CD14-positive monocyte (primary cell): ENCODE measurements at regions not wholly inside any gene's neighbourhood (a gene's known extent, or its start where the extent isn't known, plus 50 kb on each side); places are given as distances from the start of the nearest gene placed in this dataset.

Source experiments
- DNase-seq, 3 donors: peaks; one replicate each; pipeline ENCODE4 v3.0.0-alpha.2; 2011 to 2022
- H2AFZ ChIP-seq: 2 replicates; pipeline ENCODE4 v1.6.0; 2012; ENCODE audit warnings: mild to moderate bottlenecking, low read depth, low read length, inconsistent platforms; ENCODE audit not compliant: insufficient read depth, poor library complexity, severe bottlenecking
- H3K27ac ChIP-seq, 2 donors: 1 replicate in 1 of 2; 2 replicates in 1 of 2; pipeline ENCODE4 v1.5.1; 2012 to 2013; ENCODE audit warnings: low read length in 2 of 2, control low read depth in 1 of 2, inconsistent platforms in 1 of 2, low read depth in 1 of 2, mild to moderate bottlenecking in 1 of 2
- H3K27me3 ChIP-seq, 2 donors: one replicate each; pipeline versions ENCODE4 v1.6.0 to v1.6.1; 2011 to 2013; ENCODE audit warnings: low read length in 2 of 2; ENCODE audit not compliant: control insufficient read depth in 2 of 2, insufficient read depth in 2 of 2
- H3K36me3 ChIP-seq, 2 donors: replicated peaks in 1 of 2; 1 replicate in 1 of 2; 2 replicates in 1 of 2; pipeline versions ENCODE4 v1.5.1 to v1.6.1; 2012 to 2013; ENCODE audit warnings: low read length in 2 of 2, control low read depth in 1 of 2, inconsistent platforms in 1 of 2, mild to moderate bottlenecking in 1 of 2; ENCODE audit not compliant: insufficient read depth in 2 of 2, control insufficient read depth in 1 of 2
- H3K4me1 ChIP-seq, 2 donors: 1 replicate in 1 of 2; 2 replicates in 1 of 2; pipeline versions ENCODE4 v1.5.1 to v1.6.1; 2012 to 2013; ENCODE audit warnings: low read length in 2 of 2, control low read depth in 1 of 2, inconsistent platforms in 1 of 2, mild to moderate bottlenecking in 1 of 2, moderate library complexity in 1 of 2; ENCODE audit not compliant: insufficient read depth in 2 of 2, control insufficient read depth in 1 of 2
- H3K4me2 ChIP-seq: replicated peaks from 2 replicates; pipeline ENCODE3; 2012; ENCODE audit warnings: low read length, moderate library complexity, mild to moderate bottlenecking; ENCODE audit not compliant: poor library complexity, severe bottlenecking; ENCODE audit errors: extremely low read depth
- H3K4me3 ChIP-seq, 3 experiments: fragments of 200-600 bp in 1 of 3; sonication (generic) in 1 of 3; replicated peaks in 1 of 3; 1 replicate in 2 of 3; 2 replicates in 1 of 3; pipeline ENCODE4 v1.5.1; 2011 to 2013; ENCODE audit warnings: low read length in 3 of 3, mild to moderate bottlenecking in 3 of 3, control low read depth in 2 of 3, low read depth in 2 of 3, inconsistent platforms in 1 of 3, moderate library complexity in 1 of 3
- H3K79me2 ChIP-seq: 2 replicates; pipeline ENCODE4 v1.6.0; 2012; ENCODE audit warnings: mild to moderate bottlenecking, control low read depth, inconsistent platforms, low read length, moderate library complexity; ENCODE audit not compliant: insufficient read depth
- H3K9ac ChIP-seq: 2 replicates; pipeline ENCODE4 v1.6.0; 2017; ENCODE audit warnings: low read length, mild to moderate bottlenecking; ENCODE audit not compliant: insufficient read depth, poor library complexity, severe bottlenecking
- H3K9me3 ChIP-seq, 2 donors: replicated peaks in 1 of 2; 1 replicate in 1 of 2; 2 replicates in 1 of 2; pipeline versions ENCODE4 v1.5.1 to v1.6.1; 2012 to 2013; ENCODE audit warnings: low read length in 2 of 2, control low read depth in 1 of 2; ENCODE audit not compliant: control insufficient read depth in 1 of 2, insufficient read depth in 1 of 2
- H4K20me1 ChIP-seq: 2 replicates; pipeline ENCODE4 v1.6.0; 2012; ENCODE audit warnings: mild to moderate bottlenecking, low read length, control low read depth, moderate library complexity; ENCODE audit not compliant: insufficient read depth
- H3K27ac Mint-ChIP-seq, 7 donors: one replicate each; pipeline ENCODE4 v1.8.0; 2020; ENCODE audit warnings: mild to moderate bottlenecking in 7 of 7, mixed read lengths in 7 of 7, moderate library complexity in 6 of 7, inconsistent platforms in 2 of 7
- H3K27me3 Mint-ChIP-seq, 3 donors: one replicate each; pipeline ENCODE4 v1.8.0; 2021 to 2022; ENCODE audit warnings: low read depth in 3 of 3, mild to moderate bottlenecking in 3 of 3, mixed read lengths in 3 of 3, moderate library complexity in 3 of 3, inconsistent platforms in 1 of 3
- H3K36me3 Mint-ChIP-seq, 2 donors: one replicate each; pipeline ENCODE4 v1.8.0; 2020; ENCODE audit warnings: mixed read lengths in 2 of 2, inconsistent platforms in 1 of 2, mild to moderate bottlenecking in 1 of 2
- H3K4me1 Mint-ChIP-seq: one replicate; pipeline ENCODE4 v1.8.0; 2020; ENCODE audit warnings: mild to moderate bottlenecking, mixed read lengths
- H3K4me3 Mint-ChIP-seq, 2 donors: one replicate each; pipeline ENCODE4 v1.8.0; 2020; ENCODE audit warnings: mild to moderate bottlenecking in 2 of 2, mixed read lengths in 2 of 2, moderate library complexity in 1 of 2
- H3K9me3 Mint-ChIP-seq, 7 donors: one replicate each; pipeline ENCODE4 v1.8.0; 2020 to 2022; ENCODE audit warnings: mixed read lengths in 7 of 7, mild to moderate bottlenecking in 6 of 7, moderate library complexity in 6 of 7, inconsistent platforms in 2 of 7
- CTCF ChIP-seq: fragments of 200-600 bp; IDR thresholded peaks from one replicate; pipeline ENCODE4 v1.8.0; 2022; ENCODE audit warnings: antibody characterized with exemption, mild to moderate bottlenecking
- WGBS: methylation state at CpG from one replicate; pipeline ENCODE4 v1.1.5; 2013; ENCODE audit warnings: missing lambda C conversion rate; ENCODE audit not compliant: insufficient coverage; 5-methylcytosine and 5-hydroxymethylcytosine counted together
- intact Hi-C, 2 donors: fragments of 100-400 bp; cut with micrococcal nuclease; formaldehyde crosslinking; loops; one replicate each; pipeline versions ENCODE4 v1.15.0 to v1.15.1; 2023

GRCh38 chr7:52498366-52498765, 537.1 kb upstream of the POM121L12 start:
- H3K4me1 Mint-ChIP-seq: no peaks in the 10 kb centered on the region
- intact Hi-C loops: no loop called here
- Histone ChIP-seq H3K4me3 (no peak overlapping the region), H3K36me3 (no peaks in the 10 kb centered on the region), H3K27ac (no peak overlapping the region), H3K4me2 (no peak overlapping the region), H4K20me1 (no peaks in the 10 kb centered on the region), H3K4me1 (no peaks in the 10 kb centered on the region), H3K9me3 (peaks cover 0 to 3% of the 10 kb centered on the region in 2 donors), H3K27me3 (no peaks in the 10 kb centered on the region), H3K9ac (no peak overlapping the region), H2AFZ (no peak overlapping the region), H3K79me2 (no peaks in the 10 kb centered on the region)
- H3K27ac Mint-ChIP-seq: no peak overlapping the region
- no peaks in the 10 kb centered on the region for H3K36me3 Mint-ChIP-seq
- H3K27me3 Mint-ChIP-seq: no peaks in the 10 kb centered on the region
- WGBS: no CpG with 5 or more reads among the region's 1 CpG
- no peak for DNase-seq
- no peak overlapping the region for H3K4me3 Mint-ChIP-seq
- peaks cover 0 to 2% (median 0%) of the 10 kb centered on the region in 7 donors for H3K9me3 Mint-ChIP-seq
- TF ChIP-seq CTCF: no peak

GRCh38 chr7:52486267-52486666, 549.2 kb upstream of the POM121L12 start:
- Histone ChIP-seq H3K27ac (no peak overlapping the region), H3K4me3 (no peak overlapping the region), H2AFZ (no peak overlapping the region), H3K4me1 (no peaks in the 10 kb centered on the region), H3K27me3 (no peaks in the 10 kb centered on the region), H3K36me3 (no peaks in the 10 kb centered on the region), H3K9me3 (peaks cover 0 to 4% of the 10 kb centered on the region in 2 donors), H3K4me2 (no peak overlapping the region), H4K20me1 (no peaks in the 10 kb centered on the region), H3K9ac (no peak overlapping the region), H3K79me2 (no peaks in the 10 kb centered on the region)
- H3K4me3 Mint-ChIP-seq: no peak overlapping the region
- no peaks in the 10 kb centered on the region for H3K4me1 Mint-ChIP-seq
- H3K27ac Mint-ChIP-seq: no peak overlapping the region
- intact Hi-C loops: no loop called here
- no peak for DNase-seq
- no peaks in the 10 kb centered on the region for H3K36me3 Mint-ChIP-seq
- WGBS: 29% methylated on average over 2 of the region's 3 CpGs
- TF ChIP-seq CTCF: no peak
- peaks cover 0 to 1% (median 0%) of the 10 kb centered on the region in 3 donors for H3K27me3 Mint-ChIP-seq
- H3K9me3 Mint-ChIP-seq: peaks cover 0 to 4% (median 0%) of the 10 kb centered on the region in 7 donors
